ENCODE measurements at regions not wholly inside any gene's neighbourhood (a gene's known extent, or its start where the extent isn't known, plus 50 kb on each side); places are given as distances from the start of the nearest gene placed in this dataset.

GRCh38 chr6:82033631-82034211 is 213.8 kb downstream of the IBTK start:
- Mint-ChIP-seq H3K4me1 (ENCODE audit: low read depth) (peaks cover 28% of the 10 kb centered on the region), H3K36me3 (ENCODE audit: low read depth) (no peaks in the 10 kb centered on the region)
- DNase-seq: no peak

GRCh38 chr6:82032444-82032843 is 215.1 kb downstream of the IBTK start:
- peaks cover 28% of the 10 kb centered on the region for H3K4me1 Mint-ChIP-seq (ENCODE audit: low read depth)
- no peaks in the 10 kb centered on the region for H3K36me3 Mint-ChIP-seq (ENCODE audit: low read depth)
- no peak for TF ChIP-seq CTCF (IDR thresholded peaks at IDR 0.05)
- H3K27ac Mint-ChIP-seq: no peak overlapping the region
- H3K9me3 Mint-ChIP-seq: no peaks in the 10 kb centered on the region
- no peak overlapping the region for H3K4me3 Mint-ChIP-seq
- H3K27me3 Mint-ChIP-seq (ENCODE audit: insufficient read depth): no peaks in the 10 kb centered on the region; the same call in 1 of the 2 replicates
- DNase-seq: no peak

More at GRCh38 chr6:82033631-82034211, 213.8 kb downstream of the IBTK start:
- no peak for TF ChIP-seq CTCF (IDR thresholded peaks at IDR 0.05)
- Mint-ChIP-seq H3K9me3 (no peaks in the 10 kb centered on the region), H3K27me3 (ENCODE audit: insufficient read depth) (peaks cover under 1% of the 10 kb centered on the region), H3K27ac (no peak overlapping the region), H3K4me3 (no peak overlapping the region)

GRCh38 chr6:82030761-82031503 is 216.6 kb downstream of the IBTK start:
- H3K27me3 Mint-ChIP-seq (ENCODE audit: insufficient read depth): no peaks in the 10 kb centered on the region
- H3K4me3 Mint-ChIP-seq: no peak overlapping the region
- TF ChIP-seq CTCF (IDR thresholded peaks at IDR 0.05): no peak
- H3K36me3 Mint-ChIP-seq (ENCODE audit: low read depth): no peaks in the 10 kb centered on the region
- peaks cover 28% of the 10 kb centered on the region for H3K4me1 Mint-ChIP-seq (ENCODE audit: low read depth)
- H3K27ac Mint-ChIP-seq: no peak overlapping the region
- H3K9me3 Mint-ChIP-seq: no peaks in the 10 kb centered on the region
- DNase-seq: no peak

- no peaks in the 10 kb centered on the region for H3K27me3 Mint-ChIP-seq (ENCODE audit: insufficient read depth)
- H3K36me3 Mint-ChIP-seq (ENCODE audit: low read depth): no peaks in the 10 kb centered on the region
- H3K9me3 Mint-ChIP-seq: no peaks in the 10 kb centered on the region
- peaks cover 28% of the 10 kb centered on the region for H3K4me1 Mint-ChIP-seq (ENCODE audit: low read depth)
- no peak overlapping the region for H3K27ac Mint-ChIP-seq
- no peak for TF ChIP-seq CTCF (IDR thresholded peaks at IDR 0.05)
- no peak overlapping the region for H3K4me3 Mint-ChIP-seq
- DNase-seq: no peak
Measured at GRCh38 chr6:82030301-82030700, 217.2 kb downstream of the IBTK start.

GRCh38 chr6:82025271-82025670 is 222.3 kb downstream of the IBTK start:
- Mint-ChIP-seq H3K36me3 (ENCODE audit: low read depth) (no peaks in the 10 kb centered on the region), H3K9me3 (no peaks in the 10 kb centered on the region), H3K4me1 (ENCODE audit: low read depth) (peaks cover 3% of the 10 kb centered on the region; the same call in 1 of the 2 replicates), H3K4me3 (no peak overlapping the region), H3K27ac (no peak overlapping the region), H3K27me3 (ENCODE audit: insufficient read depth) (no peaks in the 10 kb centered on the region)
- peak; percentile 18 for DNase-seq
- no peak for TF ChIP-seq CTCF (IDR thresholded peaks at IDR 0.05)
